RWPE1 (cell line): ENCODE measurements at regions not wholly inside any gene's neighbourhood (a gene's known extent, or its start where the extent isn't known, plus 50 kb on each side); places are given as distances from the start of the nearest gene placed in this dataset.

Experiments
- CTCF ChIA-PET: fragments of 350-600 bp; sonication (Branson Sonifier 250); formaldehyde crosslinking; extraction: SDS; loops from one replicate; lab custom pipeline; 2021; lab: Yijun Ruan, JAX
- POLR2A ChIA-PET: fragments of 400-600 bp; formaldehyde crosslinking; extraction: SDS; loops from one replicate; lab custom pipeline; 2020; ENCODE audit warnings: antibody characterized with exemption; ENCODE audit not compliant: low non-redundant PET; lab: Yijun Ruan, JAX
- DNase-seq: peaks from one replicate; pipeline ENCODE4 v3.0.0; 2012; ENCODE audit warnings: low spot score
- H3K27ac ChIP-seq: fragments of 450-650 bp; 2 replicates; pipeline ENCODE4 v1.5.1; 2017
- TF ChIP-seq, protein P1 (sequence below): fragments of 450-650 bp; conservative IDR thresholded peaks from 2 replicates; pipeline ENCODE4 v1.5.1; 2017; ENCODE audit warnings: low read depth, mild to moderate bottlenecking

DNA sequence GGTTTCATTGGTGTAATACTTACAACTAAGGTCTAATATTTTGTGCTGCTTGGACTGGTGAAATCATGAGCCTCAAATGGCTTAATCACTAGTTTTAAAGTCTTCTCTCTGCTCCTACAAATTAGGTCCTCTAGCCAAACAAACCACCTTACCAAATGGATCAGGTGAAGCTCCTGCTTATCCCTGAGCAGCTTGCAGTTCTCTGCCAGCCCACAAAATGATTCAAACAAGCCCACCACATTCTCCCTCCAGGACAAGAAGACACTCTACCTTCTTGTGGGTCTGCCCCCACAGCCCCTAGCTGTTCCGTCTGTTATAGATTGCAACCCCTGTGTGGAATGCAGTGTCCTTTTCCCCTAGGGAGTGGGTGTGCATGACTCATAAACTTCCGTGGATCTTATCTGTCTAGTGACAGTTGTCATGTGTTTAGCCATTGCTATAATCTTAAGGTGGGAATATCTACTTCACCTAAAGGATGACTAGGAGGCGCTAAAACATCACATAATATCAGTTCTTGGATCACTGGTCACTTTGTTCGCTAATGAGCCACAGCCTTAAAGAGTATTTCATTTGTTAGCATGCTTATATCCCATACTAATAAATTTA, 940.5 kb upstream of the MANEA start:
- peak; percentile 10 for DNase-seq
- POLR2A ChIA-PET, result no interaction called here
- TF ChIP-seq, protein P1, sequence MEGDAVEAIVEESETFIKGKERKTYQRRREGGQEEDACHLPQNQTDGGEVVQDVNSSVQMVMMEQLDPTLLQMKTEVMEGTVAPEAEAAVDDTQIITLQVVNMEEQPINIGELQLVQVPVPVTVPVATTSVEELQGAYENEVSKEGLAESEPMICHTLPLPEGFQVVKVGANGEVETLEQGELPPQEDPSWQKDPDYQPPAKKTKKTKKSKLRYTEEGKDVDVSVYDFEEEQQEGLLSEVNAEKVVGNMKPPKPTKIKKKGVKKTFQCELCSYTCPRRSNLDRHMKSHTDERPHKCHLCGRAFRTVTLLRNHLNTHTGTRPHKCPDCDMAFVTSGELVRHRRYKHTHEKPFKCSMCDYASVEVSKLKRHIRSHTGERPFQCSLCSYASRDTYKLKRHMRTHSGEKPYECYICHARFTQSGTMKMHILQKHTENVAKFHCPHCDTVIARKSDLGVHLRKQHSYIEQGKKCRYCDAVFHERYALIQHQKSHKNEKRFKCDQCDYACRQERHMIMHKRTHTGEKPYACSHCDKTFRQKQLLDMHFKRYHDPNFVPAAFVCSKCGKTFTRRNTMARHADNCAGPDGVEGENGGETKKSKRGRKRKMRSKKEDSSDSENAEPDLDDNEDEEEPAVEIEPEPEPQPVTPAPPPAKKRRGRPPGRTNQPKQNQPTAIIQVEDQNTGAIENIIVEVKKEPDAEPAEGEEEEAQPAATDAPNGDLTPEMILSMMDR, result no peak

DNA sequence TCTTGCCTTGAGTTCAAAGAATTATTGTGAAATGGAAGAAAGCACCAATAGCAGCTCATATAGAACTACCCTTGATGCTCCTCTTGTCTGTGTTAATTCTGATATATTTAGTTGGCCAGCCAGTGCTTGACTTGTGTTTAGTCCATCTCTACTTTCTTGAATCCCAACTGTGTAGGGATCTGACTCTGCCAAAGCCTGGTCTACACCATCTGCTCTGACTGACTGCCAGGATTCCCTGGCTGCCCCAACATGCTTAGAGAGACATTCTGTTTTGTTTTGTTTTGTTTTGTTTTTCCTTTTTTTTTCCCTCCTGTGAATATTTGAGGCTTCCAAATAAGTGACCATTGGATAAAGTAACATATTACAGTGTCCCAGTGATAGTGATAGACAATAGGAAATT, 953.7 kb upstream of the MANEA start:
- ChIA-PET POLR2A (no interaction called here), CTCF (no interaction called here)
- DNase-seq, result no peak
- TF ChIP-seq, protein P1, result no peak
- no peak overlapping the region for H3K27ac ChIP-seq

More for the DNA sequence above, 940.5 kb upstream of the MANEA start:
- CTCF ChIA-PET, result no interaction called here
- H3K27ac ChIP-seq, result no peak overlapping the region

DNA sequence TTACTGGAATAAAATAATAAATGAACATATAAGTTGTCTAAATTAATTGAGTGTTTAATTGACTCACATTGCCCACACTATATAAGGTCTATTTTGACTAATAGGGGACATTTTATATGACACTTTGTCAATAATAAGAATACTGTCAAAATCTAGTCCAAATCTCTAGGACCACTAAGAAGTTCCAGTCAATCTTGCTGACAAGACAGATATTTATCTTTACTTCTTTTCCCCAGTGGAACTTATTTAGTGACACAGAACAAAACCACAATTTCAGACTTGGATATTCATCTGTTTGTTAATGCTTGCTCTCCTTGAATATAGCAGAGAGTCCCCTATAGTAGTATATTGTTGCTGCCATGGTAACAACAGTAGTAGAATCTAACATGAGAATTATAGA, 954.6 kb upstream of the MANEA start:
- ChIA-PET CTCF (interaction anchor here (0.7 kb wide), 1 partner anchor 508 kb away, joined by 5 read pairs; no protein-coding TSS in a partner anchor), POLR2A (no interaction called here)
- no peak for DNase-seq
- H3K27ac ChIP-seq, result no peak overlapping the region
- TF ChIP-seq, protein P1, result no peak

DNA sequence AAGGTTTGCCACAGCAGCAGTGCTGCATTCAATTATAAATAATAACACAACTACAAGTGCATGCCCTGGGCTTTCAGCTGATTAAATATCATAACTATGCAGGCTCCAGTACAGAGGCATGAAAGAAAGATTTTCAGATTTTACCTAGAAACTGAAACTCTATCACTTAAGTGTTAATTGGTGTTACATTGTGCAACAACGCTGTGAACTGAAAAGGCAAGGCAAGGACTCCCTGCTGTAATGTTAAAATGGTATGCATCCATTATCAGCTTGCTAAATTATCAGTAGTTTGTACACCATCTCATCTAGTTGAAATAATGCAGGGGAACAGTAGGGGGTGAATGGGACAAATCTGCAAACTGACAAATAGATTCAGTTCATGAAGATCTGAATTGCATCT, 976.7 kb upstream of the MANEA start:
- H3K27ac ChIP-seq, result no peak overlapping the region
- CTCF ChIA-PET, result no interaction called here
- TF ChIP-seq, protein P1, result no peak
- no peak for DNase-seq
- POLR2A ChIA-PET, result no interaction called here

DNA sequence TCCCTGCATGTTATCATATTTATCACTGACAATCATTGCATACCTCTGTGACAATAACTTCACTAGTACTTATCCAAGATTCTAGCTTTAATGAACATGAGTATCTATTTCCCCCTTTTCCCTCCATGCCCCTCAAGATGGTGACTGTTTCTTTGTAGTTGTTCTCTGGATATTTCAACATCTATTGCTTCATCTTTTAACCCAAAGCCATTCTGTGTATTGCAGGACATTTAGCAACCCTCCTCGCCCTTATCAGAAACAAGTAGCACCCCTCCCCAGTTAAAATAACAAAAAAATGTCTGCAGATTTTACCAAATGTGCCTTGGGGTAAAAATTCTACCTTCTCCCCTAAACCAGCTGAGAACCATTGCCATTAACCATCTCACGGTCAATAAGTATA, 979.8 kb upstream of the MANEA start:
- TF ChIP-seq, protein P1, result no peak
- no peak for DNase-seq
- H3K27ac ChIP-seq, result no peak overlapping the region
- POLR2A ChIA-PET, result no interaction called here
- CTCF ChIA-PET, result no interaction called here

DNA sequence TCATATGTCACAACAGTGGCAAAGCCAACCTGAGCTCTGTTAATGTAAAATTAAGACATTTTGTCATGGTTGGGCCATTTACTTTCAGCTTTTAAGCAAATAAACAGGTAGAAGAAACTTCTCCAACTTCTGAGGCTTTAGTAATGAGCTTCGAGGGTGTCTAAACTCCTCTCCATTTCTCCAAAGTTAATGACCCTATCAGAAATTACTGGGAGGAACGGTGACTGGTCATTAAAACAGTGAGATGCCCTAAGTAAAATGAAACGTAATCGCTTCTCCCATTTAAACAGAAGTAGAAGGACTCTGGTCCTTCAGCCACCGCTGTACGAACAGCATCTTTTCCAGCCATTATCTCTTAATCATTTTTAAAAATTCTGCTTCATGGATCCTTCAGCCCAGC, 986.9 kb upstream of the MANEA start:
- ChIA-PET CTCF (no interaction called here), POLR2A (no interaction called here)
- TF ChIP-seq, protein P1, result no peak
- no peak for DNase-seq
- no peak overlapping the region for H3K27ac ChIP-seq
